Right ventricle myocardium superior (tissue), 1 donor: ENCODE measurements at regions not wholly inside any gene's neighbourhood (a gene's known extent, or its start where the extent isn't known, plus 50 kb on each side); places are given as distances from the start of the nearest gene placed in this dataset.

ENCODE experiments used
- ATAC-seq: fragments of 200-7000 bp; cut with Tn5 transposase; one replicate; pipeline ENCODE4 v1.9.1; 2020; ENCODE audit warnings: mild to moderate bottlenecking; ENCODE audit not compliant: poor library complexity
- DNase-seq: peaks from one replicate; pipeline ENCODE4 v3.0.0-alpha.2; 2020
- intact Hi-C: fragments of 100-400 bp; cut with DNase I; formaldehyde crosslinking; loops from one replicate; pipeline ENCODE4 v1.11.2; 2022
- donor health status: DM: no; HTN: yes; CAD: no; lungs with severe emphysema.

- ATAC-seq (no peak), DNase-seq (no peak)
- intact Hi-C loops: no loop called here
These were observed 123.9 kb upstream of the GC start for GRCh38 chr4:71907782-71908181.

GRCh38 chr4:71913275-71913674, 118.5 kb upstream of the NPFFR2 start:
- DNase-seq: no peak
- intact Hi-C loops: no loop called here
- no peak for ATAC-seq

GRCh38 chr4:71923070-71923469, 108.7 kb upstream of the NPFFR2 start:
- no peak for DNase-seq
- ATAC-seq: no peak
- intact Hi-C loops: no loop called here

GRCh38 chr4:71930459-71930858, 101.3 kb upstream of the NPFFR2 start:
- intact Hi-C loops: no loop called here
- ATAC-seq: no peak

GRCh38 chr4:71932941-71933340, 98.9 kb upstream of the NPFFR2 start:
- intact Hi-C loops: no loop called here
- ATAC-seq (no peak), DNase-seq (no peak)

More at GRCh38 chr4:71930459-71930858, 101.3 kb upstream of the NPFFR2 start:
- DNase-seq: no peak

- no peak for ATAC-seq
- DNase-seq: no peak
- intact Hi-C loops: no loop called here
These were observed 93.0 kb upstream of the NPFFR2 start for GRCh38 chr4:71938776-71939175.

GRCh38 chr4:71941001-71941400, 90.8 kb upstream of the NPFFR2 start:
- ATAC-seq (no peak), DNase-seq (no peak)
- intact Hi-C loops: no loop called here

GRCh38 chr4:71944956-71945355, 86.8 kb upstream of the NPFFR2 start:
- DNase-seq (no peak), ATAC-seq (no peak)
- intact Hi-C loops: no loop called here

GRCh38 chr4:71945791-71946190, 86.0 kb upstream of the NPFFR2 start:
- intact Hi-C loops: no loop called here
- ATAC-seq (no peak), DNase-seq (no peak)

- intact Hi-C loops: no loop called here
- ATAC-seq (no peak), DNase-seq (no peak)
These were observed 72.8 kb upstream of the NPFFR2 start for GRCh38 chr4:71958978-71959377.

GRCh38 chr4:71962622-71963264, 69.1 kb upstream of the NPFFR2 start:
- intact Hi-C loops: no loop called here
- ATAC-seq (no peak), DNase-seq (no peak)

GRCh38 chr4:71974681-71975080, 57.1 kb upstream of the NPFFR2 start:
- ATAC-seq: no peak
- intact Hi-C loops: no loop called here
- no peak for DNase-seq

GRCh38 chr4:71976523-71976922, 55.3 kb upstream of the NPFFR2 start:
- ATAC-seq: no peak
- intact Hi-C loops: no loop called here
- DNase-seq: no peak

- ATAC-seq (no peak), DNase-seq (no peak)
- intact Hi-C loops: no loop called here
These were observed 53.5 kb upstream of the NPFFR2 start for GRCh38 chr4:71978210-71978835.

GRCh38 chr4:71980976-71981375, 50.8 kb upstream of the NPFFR2 start:
- ATAC-seq (no peak), DNase-seq (no peak)
- intact Hi-C loops: no loop called here
